Astrocyte of the hippocampus (primary cell): ENCODE measurements at regions not wholly inside any gene's neighbourhood (a gene's known extent, or its start where the extent isn't known, plus 50 kb on each side); places are given as distances from the start of the nearest gene placed in this dataset.

Experiments used
- DNase-seq: peaks from one replicate; pipeline ENCODE4 v3.0.0; 2011; ENCODE audit warnings: low read depth, low spot score

- DNase-seq: peak; percentile 21
These were observed 252.4 kb upstream of the KAZN start for GRCh38 chr1:14345946-14346550.

GRCh38 chr1:14347186-14347585 is 251.3 kb upstream of the KAZN start:
- no peak for DNase-seq

GRCh38 chr1:14347776-14348175 is 250.7 kb upstream of the KAZN start:
- no peak for DNase-seq

GRCh38 chr1:14350197-14350596 is 248.3 kb upstream of the KAZN start:
- DNase-seq: no peak

- no peak for DNase-seq
These were observed 245.6 kb upstream of the KAZN start for GRCh38 chr1:14352897-14353296.

GRCh38 chr1:14361005-14361404 is 237.5 kb upstream of the KAZN start:
- DNase-seq: peak; percentile 72

GRCh38 chr1:14362331-14362730 is 236.2 kb upstream of the KAZN start:
- DNase-seq: no peak

- no peak for DNase-seq
These were observed 235.4 kb upstream of the KAZN start for GRCh38 chr1:14363036-14363590.

GRCh38 chr1:14363707-14364413 is 234.6 kb upstream of the KAZN start:
- DNase-seq: no peak

- DNase-seq: no peak
These were observed 233.0 kb upstream of the KAZN start for GRCh38 chr1:14365301-14365988.

GRCh38 chr1:14366091-14367018 is 232.1 kb upstream of the KAZN start:
- DNase-seq: peak; percentile 48

- DNase-seq: no peak
These were observed 231.0 kb upstream of the KAZN start for GRCh38 chr1:14367451-14367850.

- peak; percentile 48 for DNase-seq
These were observed 228.8 kb upstream of the KAZN start for GRCh38 chr1:14369526-14370213.

- no peak for DNase-seq
These were observed 226.6 kb upstream of the KAZN start for GRCh38 chr1:14371771-14372497.

- no peak for DNase-seq
These were observed 226.0 kb upstream of the KAZN start for GRCh38 chr1:14372526-14372925.

- DNase-seq: no peak
These were observed 225.3 kb upstream of the KAZN start for GRCh38 chr1:14373081-14373758.

- no peak for DNase-seq
These were observed 223.3 kb upstream of the KAZN start for GRCh38 chr1:14375226-14375625.

GRCh38 chr1:14377386-14377785 is 221.1 kb upstream of the KAZN start:
- DNase-seq: peak; percentile 53

GRCh38 chr1:14380408-14380807 is 218.1 kb upstream of the KAZN start:
- DNase-seq: no peak

GRCh38 chr1:14390816-14391215 is 207.7 kb upstream of the KAZN start:
- no peak for DNase-seq
